ENCODE measurements at regions not wholly inside any gene's neighbourhood (a gene's known extent, or its start where the extent isn't known, plus 50 kb on each side); places are given as distances from the start of the nearest gene placed in this dataset.

- ATAC-seq, result no peak
These were observed 579.2 kb downstream of the BCL11A start for GRCh38 chr2:59974051-59974766.

GRCh38 chr2:59969161-59969560 lies 584.3 kb downstream of the BCL11A start:
- DNase-seq (no peak), ATAC-seq (no peak)
- intact Hi-C loops (cut with micrococcal nuclease), result no loop called here

More at GRCh38 chr2:59974051-59974766, 579.2 kb downstream of the BCL11A start:
- no peak for DNase-seq
- intact Hi-C loops (cut with micrococcal nuclease), result no loop called here

GRCh38 chr2:59968441-59968840 lies 585.0 kb downstream of the BCL11A start:
- intact Hi-C loops (cut with micrococcal nuclease), result no loop called here
- no peak for ATAC-seq
- DNase-seq, result no peak

- no peak for DNase-seq
- intact Hi-C loops (cut with micrococcal nuclease), result no loop called here
- ATAC-seq, result no peak
These were observed 585.8 kb downstream of the BCL11A start for GRCh38 chr2:59967691-59968090.

GRCh38 chr2:59963157-59963556 lies 590.3 kb downstream of the BCL11A start:
- intact Hi-C loops (cut with micrococcal nuclease), result no loop called here
- ATAC-seq, result no peak

GRCh38 chr2:59961746-59962145 lies 591.7 kb downstream of the BCL11A start:
- no peak for DNase-seq
- intact Hi-C loops (cut with micrococcal nuclease), result no loop called here
- no peak for ATAC-seq

More at GRCh38 chr2:59963157-59963556, 590.3 kb downstream of the BCL11A start:
- no peak for DNase-seq

- intact Hi-C loops (cut with micrococcal nuclease), result no loop called here
- DNase-seq, result no peak
- ATAC-seq, result no peak
These were observed 593.5 kb downstream of the BCL11A start for GRCh38 chr2:59959944-59960343.

- ATAC-seq, result no peak
- DNase-seq, result no peak
- intact Hi-C loops (cut with micrococcal nuclease), result no loop called here
These were observed 596.0 kb downstream of the BCL11A start for GRCh38 chr2:59957504-59957903.

GRCh38 chr2:59956981-59957380 lies 596.5 kb downstream of the BCL11A start:
- intact Hi-C loops (cut with micrococcal nuclease), result no loop called here
- DNase-seq (no peak), ATAC-seq (no peak)

GRCh38 chr2:59947917-59948541 lies 605.4 kb downstream of the BCL11A start:
- DNase-seq (no peak), ATAC-seq (no peak)
- intact Hi-C loops (cut with micrococcal nuclease), result no loop called here

GRCh38 chr2:59947209-59947608 lies 606.2 kb downstream of the BCL11A start:
- DNase-seq (no peak), ATAC-seq (no peak)
- intact Hi-C loops (cut with micrococcal nuclease), result no loop called here

GRCh38 chr2:59939236-59939635 lies 614.2 kb downstream of the BCL11A start:
- DNase-seq (no peak), ATAC-seq (no peak)
- intact Hi-C loops (cut with micrococcal nuclease), result no loop called here

GRCh38 chr2:59938181-59938580 lies 615.3 kb downstream of the BCL11A start:
- DNase-seq (no peak), ATAC-seq (no peak)
- intact Hi-C loops (cut with micrococcal nuclease), result no loop called here

GRCh38 chr2:59936048-59936447 lies 617.4 kb downstream of the BCL11A start:
- ATAC-seq (no peak), DNase-seq (no peak)
- intact Hi-C loops (cut with micrococcal nuclease), result no loop called here

- intact Hi-C loops (cut with micrococcal nuclease), result no loop called here
- DNase-seq (no peak), ATAC-seq (no peak)
These were observed 618.4 kb downstream of the BCL11A start for GRCh38 chr2:59935005-59935404.

GRCh38 chr2:59933948-59934347 lies 619.5 kb downstream of the BCL11A start:
- no peak for ATAC-seq
- no peak for DNase-seq
- intact Hi-C loops (cut with micrococcal nuclease), result no loop called here

GRCh38 chr2:59932341-59932740 lies 621.1 kb downstream of the BCL11A start:
- intact Hi-C loops (cut with micrococcal nuclease), result no loop called here
- no peak for DNase-seq
- no peak for ATAC-seq

- DNase-seq (no peak), ATAC-seq (no peak)
- intact Hi-C loops (cut with micrococcal nuclease), result no loop called here
These were observed 623.0 kb downstream of the BCL11A start for GRCh38 chr2:59930430-59930829.

GRCh38 chr2:59926731-59927130 lies 626.7 kb downstream of the BCL11A start:
- DNase-seq, result no peak
- ATAC-seq, result no peak
- intact Hi-C loops (cut with micrococcal nuclease), result no loop called here

GRCh38 chr2:59925321-59925720 lies 628.1 kb downstream of the BCL11A start:
- intact Hi-C loops (cut with micrococcal nuclease), result no loop called here
- no peak for DNase-seq
- ATAC-seq, result no peak

GRCh38 chr2:59924346-59924745 lies 629.1 kb downstream of the BCL11A start:
- intact Hi-C loops (cut with micrococcal nuclease), result no loop called here

More at GRCh38 chr2:59924346-59924745, 629.1 kb downstream of the BCL11A start:
- ATAC-seq, result no peak
- DNase-seq, result no peak
